IMR-90 (cell line): ENCODE measurements at regions not wholly inside any gene's neighbourhood (a gene's known extent, or its start where the extent isn't known, plus 50 kb on each side); places are given as distances from the start of the nearest gene placed in this dataset.
A peak's percentile ranks its signal among the peaks of the same experiment; 100 is the strongest.

ENCODE experiments used
- ATAC-seq: fragments of 200-7000 bp; cut with Tn5 transposase; 2 replicates; pipeline ENCODE4 v1.9.1; 2020; ENCODE audit warnings: low read depth, mild to moderate bottlenecking, moderate library complexity
- BruUV-seq: library from RNA; stranded (reverse); fragments of 400-500 nt; replicated peaks from 2 replicates; lab custom pipeline; 2021; lab: Mats Ljungman, UMichigan
- CTCF ChIA-PET: fragments of 300-600 bp; formaldehyde crosslinking; extraction: SDS; loops from one replicate; lab custom pipeline; 2021; ENCODE audit warnings: antibody characterized with exemption; lab: Yijun Ruan, JAX
- POLR2A ChIA-PET: fragments of 300-600 bp; sonication (Branson Sonifier 250); formaldehyde crosslinking; loops from one replicate; lab custom pipeline; 2022; ENCODE audit warnings: antibody characterized with exemption; ENCODE audit not compliant: unreplicated experiment; lab: Charles Lee
- DNase-seq: peaks from one replicate; pipeline ENCODE4 v3.0.0; 2013
- H2AFZ ChIP-seq: replicated peaks from 2 replicates; pipeline ENCODE3; 2013; ENCODE audit warnings: low read length, mild to moderate bottlenecking; ENCODE audit not compliant: poor library complexity
- H2AK5ac ChIP-seq: 2 replicates; pipeline ENCODE4 v1.6.1; 2013; ENCODE audit warnings: low read depth, low read length, inconsistent platforms
- H2AK9ac ChIP-seq: replicated peaks from 2 replicates; pipeline ENCODE3; 2013; ENCODE audit warnings: mild to moderate bottlenecking, low read depth, low read length, moderate library complexity; ENCODE audit not compliant: poor library complexity
- H2BK120ac ChIP-seq: 2 replicates; pipeline ENCODE4 v1.6.1; 2013; ENCODE audit warnings: low read depth, low read length, inconsistent platforms
- H2BK15ac ChIP-seq: 3 replicates; pipeline ENCODE4 v1.6.1; 2013; ENCODE audit warnings: low read depth, low read length, inconsistent platforms
- H2BK20ac ChIP-seq: 2 replicates; pipeline ENCODE4 v1.6.1; 2013; ENCODE audit warnings: low read depth, mild to moderate bottlenecking, inconsistent platforms, low read length, moderate library complexity
- H2BK5ac ChIP-seq: 2 replicates; pipeline ENCODE4 v1.6.1; 2013; ENCODE audit warnings: mild to moderate bottlenecking, low read depth, low read length, inconsistent platforms; ENCODE audit not compliant: poor library complexity, severe bottlenecking
- H3K14ac ChIP-seq: replicated peaks from 2 replicates; pipeline ENCODE4 v1.6.1; 2013; ENCODE audit warnings: low read depth, low read length, inconsistent platforms
- H3K18ac ChIP-seq: 2 replicates; pipeline ENCODE4 v1.6.1; 2013; ENCODE audit warnings: low read depth, low read length, control low read depth
- H3K23ac ChIP-seq: 2 replicates; pipeline ENCODE4 v1.6.1; 2013; ENCODE audit warnings: low read depth, low read length, inconsistent platforms
- H3K27ac ChIP-seq: 2 replicates; pipeline ENCODE4 v1.5.1; 2013; ENCODE audit warnings: mild to moderate bottlenecking, control low read depth, low read length; ENCODE audit not compliant: insufficient read depth
- H3K27me3 ChIP-seq: 2 replicates; pipeline ENCODE4 v1.6.1; 2013; ENCODE audit warnings: low read length; ENCODE audit not compliant: control insufficient read depth, insufficient read depth
- H3K36me3 ChIP-seq: 2 replicates; pipeline ENCODE4 v1.6.1; 2013; ENCODE audit warnings: low read length, mixed read lengths; ENCODE audit not compliant: control insufficient read depth, insufficient read depth
- H3K4ac ChIP-seq: 2 replicates; pipeline ENCODE4 v1.6.1; 2013; ENCODE audit warnings: low read depth, low read length, inconsistent platforms
- H3K4me1 ChIP-seq: 2 replicates; pipeline ENCODE4 v1.6.1; 2013; ENCODE audit warnings: low read length, mixed read lengths; ENCODE audit not compliant: control insufficient read depth, insufficient read depth
- H3K4me2 ChIP-seq: 2 replicates; pipeline ENCODE4 v1.6.1; 2013; ENCODE audit warnings: low read depth, mild to moderate bottlenecking, control low read depth, low read length, moderate library complexity
- H3K4me3 ChIP-seq: 2 replicates; pipeline ENCODE4 v1.5.1; 2013; ENCODE audit warnings: low read depth, mild to moderate bottlenecking, control low read depth, low read length, moderate library complexity; ENCODE audit not compliant: insufficient read depth
- H3K56ac ChIP-seq: 2 replicates; pipeline ENCODE4 v1.6.1; 2013; ENCODE audit warnings: low read length, inconsistent platforms; ENCODE audit not compliant: insufficient read depth; ENCODE audit errors: extremely low read depth
- H3K79me1 ChIP-seq, 2 experiments: 2 replicates each; pipeline ENCODE4 v1.6.1; 2013; ENCODE audit warnings: low read length in 2 of 2, inconsistent platforms in 1 of 2, low read depth in 1 of 2
- H3K9ac ChIP-seq: 2 replicates; pipeline ENCODE4 v1.6.1; 2013; ENCODE audit warnings: low read depth, low read length, control low read depth
- H3K9me1 ChIP-seq: 2 replicates; pipeline ENCODE4 v1.6.1; 2013; ENCODE audit warnings: low read length, inconsistent platforms; ENCODE audit not compliant: insufficient read depth
- H3K9me3 ChIP-seq: 2 replicates; pipeline ENCODE4 v1.6.1; 2013; ENCODE audit warnings: low read length; ENCODE audit not compliant: control insufficient read depth, insufficient read depth
- H4K20me1 ChIP-seq: 2 replicates; pipeline ENCODE4 v1.6.1; 2013; ENCODE audit warnings: low read length, inconsistent platforms; ENCODE audit not compliant: insufficient read depth
- H4K5ac ChIP-seq: 2 replicates; pipeline ENCODE4 v1.6.1; 2013; ENCODE audit warnings: mild to moderate bottlenecking, low read depth, low read length, control low read depth
- H4K8ac ChIP-seq, 2 experiments: 2 replicates each; pipeline ENCODE4 v1.6.1; 2013; ENCODE audit warnings: low read depth in 2 of 2, low read length in 2 of 2, control low read depth in 1 of 2, inconsistent platforms in 1 of 2
- H4K91ac ChIP-seq: 2 replicates; pipeline ENCODE4 v1.6.1; 2013; ENCODE audit warnings: low read depth, low read length, inconsistent platforms; ENCODE audit not compliant: insufficient read depth
- CEBPB ChIP-seq: IDR thresholded peaks from 2 replicates; pipeline ENCODE4 v1.6.1; 2012; ENCODE audit warnings: low read depth, low read length, improper control_type of control experiment
- NFE2L2 ChIP-seq: fragments of 150-350 bp; IDR thresholded peaks from 2 replicates; pipeline ENCODE4 v1.6.1; 2016; ENCODE audit warnings: low read depth, mild to moderate bottlenecking, low read length
- RAD21 ChIP-seq: IDR thresholded peaks from 2 replicates; pipeline ENCODE4 v1.6.1; 2012; ENCODE audit warnings: low read length, improper control_type of control experiment
- WGBS, 2 experiments: methylation state at CpG; one replicate each; pipeline versions ENCODE4 v1.1.5 to v1.1.7; 2013; ENCODE audit warnings: missing lambda C conversion rate in 2 of 2; ENCODE audit not compliant: insufficient read length in 1 of 2; ENCODE audit errors: extremely low coverage in 2 of 2; 5-methylcytosine and 5-hydroxymethylcytosine counted together
- dilution Hi-C: fragments of 300-500 bp; cut with HindIII; formaldehyde crosslinking; loops from one replicate; pipeline ENCODE4 v1.14.3; 2018; ENCODE audit warnings: low sequenced_read_pairs; ENCODE audit not compliant: unreplicated experiment
- in situ Hi-C: fragments of 300-500 bp; cut with MboI; formaldehyde crosslinking; loops from 3 replicates; pipeline ENCODE4 v1.14.3; 2019; ENCODE audit warnings: low sequenced_read_pairs, inconsistent platforms, mixed read lengths
- intact Hi-C: fragments of 100-400 bp; cut with micrococcal nuclease; formaldehyde crosslinking; loops from 2 replicates; pipeline ENCODE4 v1.10.0; 2022

DNA sequence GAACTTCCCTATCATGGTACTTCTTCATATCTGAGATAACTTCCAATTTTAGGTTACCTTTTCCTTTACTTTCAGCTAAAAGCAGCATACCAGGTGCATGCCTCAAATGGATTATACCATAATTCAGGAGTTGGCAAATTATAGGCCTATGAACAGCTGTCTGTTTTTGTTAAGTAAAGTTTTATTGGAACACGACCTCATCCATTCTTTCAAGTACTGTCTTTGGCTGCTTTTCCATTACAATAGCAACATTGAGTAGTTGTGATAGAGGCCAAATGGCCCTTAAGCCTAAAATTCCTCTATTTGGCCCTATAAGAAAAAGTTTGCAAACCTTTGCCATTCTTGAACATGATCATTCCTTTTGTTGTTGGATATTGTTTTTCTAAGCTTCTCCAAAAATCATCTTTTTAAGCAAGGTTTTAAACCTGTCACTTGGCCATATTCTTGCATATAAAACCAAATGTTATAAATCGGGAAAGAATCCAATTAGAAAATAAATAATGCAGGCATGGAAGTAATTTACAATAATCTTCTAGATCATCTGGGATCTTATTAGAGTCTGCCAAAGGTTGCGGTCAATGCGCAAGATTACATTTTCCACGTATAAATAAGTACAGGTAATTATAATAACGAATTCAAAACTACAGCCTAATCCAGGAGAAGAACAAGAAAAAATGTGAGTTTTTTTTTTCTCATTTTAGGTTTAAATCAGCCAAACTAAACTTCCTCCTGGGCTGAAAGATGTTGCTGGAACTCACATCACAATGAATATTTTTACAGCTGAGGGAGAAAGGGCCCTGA lies 226.5 kb upstream of the ANKRD55 start (continued):
- TF ChIP-seq RAD21 = no peak

- in situ Hi-C loops (no loop called here), intact Hi-C loops (no loop called here), dilution Hi-C loops (no loop called here)
- Histone ChIP-seq H3K27ac (peak overlapping the region; percentile 92), H3K18ac (peak overlapping the region; percentile 89), H2BK20ac (peak overlapping the region; percentile 93), H3K27me3 (no peaks in the 10 kb centered on the region), H3K4me1 (peaks cover 14% of the 10 kb centered on the region), H3K36me3 (no peaks in the 10 kb centered on the region), H3K4ac (peak overlapping the region; percentile 95), H3K9ac (peak overlapping the region; percentile 66), H3K56ac (peak overlapping the region; percentile 61; the same call in 1 of the 2 replicates), H2AFZ (peak overlapping the region; percentile 73), H3K4me2 (peak overlapping the region; percentile 75), H4K5ac (peak overlapping the region; percentile 99), H2AK9ac (peak overlapping the region; percentile 13), H3K4me3 (no peak overlapping the region), H3K23ac (peak overlapping the region; percentile 93), H4K91ac (peak overlapping the region; percentile 84), H2BK15ac (peak overlapping the region; percentile 85; the same call in 2 of the 3 replicates), H3K14ac (peak overlapping the region; percentile 90), H4K20me1 (no peaks in the 10 kb centered on the region), H3K79me1 (no peaks in the 10 kb centered on the region; a peak in 2 of 4 replicates), H2AK5ac (peak overlapping the region; percentile 91), H2BK120ac (peak overlapping the region; percentile 97), H3K9me1 (peaks cover 24% of the 10 kb centered on the region), H3K9me3 (no peaks in the 10 kb centered on the region), H4K8ac (peak overlapping the region; percentile 39 to 86; a peak in 2 of 4 replicates), H2BK5ac (peak overlapping the region; percentile 85)
- peak; percentile 58 for TF ChIP-seq NFE2L2
- no peak for TF ChIP-seq CEBPB
- ChIA-PET POLR2A (interaction anchor here (0.6 kb wide), 2 partner anchors 199 to 238 kb away, joined by 3 to 4 read pairs; no protein-coding TSS in a partner anchor), CTCF (no interaction called here)
- no TSS peak for BruUV-seq
- ATAC-seq (peak; percentile 71), DNase-seq (peak; percentile 78)
- WGBS, 2 experiments = 17% methylated on average over 2 of the region's 8 CpGs; no CpG with 5 or more reads in 1 of the 2 experiments
Observed at GRCh38 chr5:56457887-56458812, 225.0 kb upstream of the ANKRD55 start.
